SK-N-SH (cell line): ENCODE measurements at regions not wholly inside any gene's neighbourhood (a gene's known extent, or its start where the extent isn't known, plus 50 kb on each side); places are given as distances from the start of the nearest gene placed in this dataset.

Experiments
- CTCF ChIA-PET: fragments of 300-600, 350-600 bp; formaldehyde crosslinking; extraction: SDS; loops from one replicate; lab custom pipeline; 2021; lab: Yijun Ruan, JAX
- POLR2A ChIA-PET: fragments of 350-600 bp; sonication (Branson Sonifier 250); formaldehyde crosslinking; extraction: SDS; loops from one replicate; lab custom pipeline; 2020; ENCODE audit warnings: antibody characterized with exemption, inconsistent platforms; lab: Yijun Ruan, JAX
- DNase-seq: peaks from one replicate; pipeline ENCODE4 v3.0.0; 2012
- H2AFZ ChIP-seq: fragments of 200-600 bp; sonication (generic); 2 replicates; pipeline ENCODE4 v1.8.1; 2016; ENCODE audit warnings: antibody characterized with exemption, mild to moderate bottlenecking, low read depth
- H3F3A ChIP-seq: fragments of 200-600 bp; sonication (generic); replicated peaks from 2 replicates; pipeline ENCODE3; 2016; ENCODE audit warnings: antibody characterized with exemption, mild to moderate bottlenecking; ENCODE audit not compliant: insufficient read depth
- H3K27ac ChIP-seq, 2 experiments: fragments of 200-500 bp in 1 of 2; fragments of 200-600 bp in 1 of 2; sonication (Bioruptor generic) in 1 of 2; sonication (generic), shearing (Covaris generic) in 1 of 2; 2 replicates each; pipeline versions ENCODE4 v1.5.1 to v1.6.1; 2014 to 2016; ENCODE audit warnings: low read depth in 2 of 2, inconsistent platforms in 1 of 2, low read length in 1 of 2, mild to moderate bottlenecking in 1 of 2, mixed read lengths in 1 of 2
- H3K27me3 ChIP-seq: fragments of 200-600 bp; sonication (generic), shearing (Covaris generic); 2 replicates; pipeline ENCODE4 v1.6.1; 2016; ENCODE audit warnings: mixed run types; ENCODE audit not compliant: insufficient read depth
- H3K36me3 ChIP-seq, 2 experiments: fragments of 200-500 bp in 1 of 2; fragments of 200-600 bp in 1 of 2; sonication (Bioruptor generic) in 1 of 2; sonication (generic) in 1 of 2; replicated peaks in 1 of 2; 2 replicates each; pipeline versions ENCODE3 to v1.5.1; 2014 to 2016; ENCODE audit warnings: low read length in 1 of 2, mild to moderate bottlenecking in 1 of 2; ENCODE audit not compliant: insufficient read depth in 2 of 2, control insufficient read depth in 1 of 2
- H3K4me1 ChIP-seq, 2 experiments: fragments of 200-500 bp in 1 of 2; fragments of 200-600 bp in 1 of 2; sonication (Bioruptor generic) in 1 of 2; sonication (generic), shearing (Covaris generic) in 1 of 2; 2 replicates each; pipeline versions ENCODE4 v1.5.1 to v1.6.1; 2014 to 2016; ENCODE audit warnings: low read depth in 1 of 2, low read length in 1 of 2, mixed run types in 1 of 2; ENCODE audit not compliant: insufficient read depth in 2 of 2, control insufficient read depth in 1 of 2
- H3K4me2 ChIP-seq: fragments of 200-600 bp; sonication (generic), shearing (Covaris generic); 2 replicates; pipeline ENCODE4 v1.6.1; 2017; ENCODE audit warnings: mixed run types
- H3K4me3 ChIP-seq, 2 experiments: fragments of 200-500 bp in 1 of 2; fragments of 200-600 bp in 1 of 2; sonication (Bioruptor generic) in 1 of 2; sonication (generic), shearing (Covaris generic) in 1 of 2; 2 replicates each; pipeline versions ENCODE4 v1.5.1 to v1.8.1; 2014 to 2016; ENCODE audit warnings: low read depth in 2 of 2, inconsistent platforms in 1 of 2, low read length in 1 of 2, mild to moderate bottlenecking in 1 of 2, mixed read lengths in 1 of 2, moderate library complexity in 1 of 2
- H3K79me2 ChIP-seq: fragments of 200-600 bp; sonication (generic); 2 replicates; pipeline ENCODE4 v1.8.1; 2017; ENCODE audit warnings: mild to moderate bottlenecking; ENCODE audit not compliant: insufficient read depth
- H3K9ac ChIP-seq: fragments of 200-600 bp; sonication (generic); 2 replicates; pipeline ENCODE4 v1.6.1; 2017; ENCODE audit warnings: mixed run types
- H3K9me2 ChIP-seq: fragments of 200-600 bp; sonication (generic); 2 replicates; pipeline ENCODE4 v1.6.1; 2017; ENCODE audit warnings: mixed run types
- H3K9me3 ChIP-seq: fragments of 200-600 bp; sonication (generic); 2 replicates; pipeline ENCODE4 v1.6.1; 2017; ENCODE audit warnings: mixed run types, mild to moderate bottlenecking, moderate library complexity
- H4K20me1 ChIP-seq: fragments of 200-600 bp; sonication (generic); 2 replicates; pipeline ENCODE4 v1.6.1; 2017; ENCODE audit warnings: mild to moderate bottlenecking, mixed run types; ENCODE audit not compliant: insufficient read depth
- CHD2 ChIP-seq: fragments of 150-350 bp; IDR thresholded peaks from 2 replicates; pipeline ENCODE4 v1.6.1; 2018; ENCODE audit warnings: low read length; ENCODE audit not compliant: partially characterized antibody
- ELF1 ChIP-seq: IDR thresholded peaks from 2 replicates; pipeline ENCODE4 v1.4.0; 2012
- EP300 ChIP-seq, 2 experiments: IDR thresholded peaks; 2 replicates each; pipeline versions ENCODE4 v1.4.0 to v1.6.1; 2012; ENCODE audit warnings: borderline replicate concordance in 1 of 2, low read depth in 1 of 2, low read length in 1 of 2
- EZH2phosphoT487 ChIP-seq: fragments of 200-600 bp; sonication (generic); IDR thresholded peaks from 2 replicates; pipeline ENCODE4 v1.6.1; 2017; ENCODE audit warnings: low read depth, mixed run types, mild to moderate bottlenecking, antibody characterized with exemption, moderate library complexity, borderline replicate concordance
- FOXM1 ChIP-seq: IDR thresholded peaks from 2 replicates; pipeline ENCODE4 v1.4.0; 2012; ENCODE audit warnings: low read depth, mild to moderate bottlenecking
- GABPA ChIP-seq: IDR thresholded peaks from 2 replicates; pipeline ENCODE4 v1.4.0; 2012; ENCODE audit warnings: low read depth, mild to moderate bottlenecking
- GATA2 ChIP-seq: sonication (generic); formaldehyde crosslinking; IDR thresholded peaks from 2 replicates; pipeline ENCODE4 v1.5.0; 2020; ENCODE audit warnings: mild to moderate bottlenecking, missing genetic modification reagents
- MXI1 ChIP-seq: IDR thresholded peaks from 2 replicates; pipeline ENCODE4 v1.6.1; 2012; ENCODE audit warnings: mild to moderate bottlenecking, low read depth, low read length, improper control_type of control experiment
- NFIC ChIP-seq: IDR thresholded peaks from 2 replicates; pipeline ENCODE4 v1.4.0; 2012; ENCODE audit warnings: borderline replicate concordance
- NRF1 ChIP-seq: IDR thresholded peaks from 2 replicates; pipeline ENCODE4 v1.6.1; 2012; ENCODE audit warnings: low read depth, mild to moderate bottlenecking, low read length
- POLR2AphosphoS5 ChIP-seq: IDR thresholded peaks from 2 replicates; pipeline ENCODE4 v1.6.1; 2012; ENCODE audit warnings: low read depth, low read length
- RAD21 ChIP-seq: IDR thresholded peaks from 2 replicates; pipeline ENCODE4 v1.6.1; 2012; ENCODE audit warnings: mild to moderate bottlenecking, low read length
- RCOR1 ChIP-seq: fragments of 150-350 bp; IDR thresholded peaks from 2 replicates; pipeline ENCODE4 v1.6.1; 2017; ENCODE audit warnings: antibody characterized with exemption, low read length
- REST ChIP-seq: IDR thresholded peaks from 2 replicates; pipeline ENCODE4 v1.6.1; 2012; ENCODE audit warnings: mild to moderate bottlenecking, low read depth, low read length, moderate library complexity
- RFX5 ChIP-seq: IDR thresholded peaks from 2 replicates; pipeline ENCODE4 v1.6.1; 2012; ENCODE audit warnings: mild to moderate bottlenecking, improper control_type of control experiment, low read length
- SMC3 ChIP-seq: IDR thresholded peaks from 2 replicates; pipeline ENCODE4 v1.6.1; 2012; ENCODE audit warnings: low read depth, low read length, improper control_type of control experiment
- TAF1 ChIP-seq: IDR thresholded peaks from 2 replicates; pipeline ENCODE4 v1.6.1; 2012; ENCODE audit warnings: low read depth, mild to moderate bottlenecking, low read length, moderate library complexity, borderline replicate concordance
- TEAD4 ChIP-seq: IDR thresholded peaks from 2 replicates; pipeline ENCODE4 v1.4.0; 2012; ENCODE audit warnings: mild to moderate bottlenecking, borderline replicate concordance; ENCODE audit not compliant: insufficient read depth
- USF1 ChIP-seq: IDR thresholded peaks from 2 replicates; pipeline ENCODE4 v1.4.0; 2012; ENCODE audit warnings: low read depth, borderline replicate concordance
- YY1 ChIP-seq: IDR thresholded peaks from 2 replicates; pipeline ENCODE4 v1.4.0; 2012; ENCODE audit warnings: low read depth, mild to moderate bottlenecking
- WGBS: methylation state at CpG from one replicate; pipeline ENCODE4 v1.1.6; 2017; ENCODE audit warnings: low lambda C conversion rate; 5-methylcytosine and 5-hydroxymethylcytosine counted together
- TF ChIP-seq, protein P1 (sequence below): IDR thresholded peaks from 2 replicates; pipeline ENCODE4 v1.4.0; 2012; ENCODE audit warnings: low read depth
- TF ChIP-seq, protein P2 (sequence below): fragments of 150-350 bp; IDR thresholded peaks from 2 replicates; pipeline ENCODE4 v1.6.1; 2016; ENCODE audit warnings: mild to moderate bottlenecking, low read depth, low read length
- TF ChIP-seq, protein P3 (sequence below): fragments of 150-350 bp; IDR thresholded peaks from 2 replicates; pipeline ENCODE4 v1.6.1; 2017; ENCODE audit warnings: antibody characterized with exemption, low read length, low read depth, borderline replicate concordance

- 36% methylated on average over 2 of the region's 2 CpGs for WGBS
- Histone ChIP-seq H3K9me3 (no peaks in the 10 kb centered on the region), H3K79me2 (no peaks in the 10 kb centered on the region), H3K27me3 (no peaks in the 10 kb centered on the region), H2AFZ (no peak overlapping the region), H3K36me3 (no peaks in the 10 kb centered on the region), H3K4me3 (no peak overlapping the region), H3K27ac (no peak overlapping the region), H3F3A (peaks cover 8% of the 10 kb centered on the region), H3K9ac (no peak overlapping the region), H3K9me2 (no peaks in the 10 kb centered on the region), H3K4me1 (peaks cover 0 to 2% of the 10 kb centered on the region in 2 experiments; a peak in 2 of 4 replicates), H3K4me2 (no peak overlapping the region), H4K20me1 (no peaks in the 10 kb centered on the region)
- DNase-seq = no peak
- TF ChIP-seq NRF1 = no peak
- no peak for TF ChIP-seq POLR2AphosphoS5
- TF ChIP-seq, protein P1, sequence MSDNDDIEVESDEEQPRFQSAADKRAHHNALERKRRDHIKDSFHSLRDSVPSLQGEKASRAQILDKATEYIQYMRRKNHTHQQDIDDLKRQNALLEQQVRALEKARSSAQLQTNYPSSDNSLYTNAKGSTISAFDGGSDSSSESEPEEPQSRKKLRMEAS = no peak
- TF ChIP-seq CHD2 = no peak
- TF ChIP-seq YY1 = no peak
- no peak for TF ChIP-seq RFX5
- TF ChIP-seq TEAD4 = no peak
- TF ChIP-seq USF1 = no peak
- no peak for TF ChIP-seq FOXM1
- no peak for TF ChIP-seq REST
- TF ChIP-seq ELF1 = no peak
- TF ChIP-seq RCOR1 = no peak
- no peak for TF ChIP-seq NFIC
- no peak for TF ChIP-seq EP300 (IDR thresholded peaks at IDR 0.05; ENCODE audit: borderline replicate concordance in 1 of 2, low read depth in 1 of 2, low read length in 1 of 2)
- TF ChIP-seq GABPA = no peak
- CTCF ChIA-PET = no interaction called here
- POLR2A ChIA-PET = no interaction called here
These were observed 95.6 kb upstream of the KCTD3 start for GRCh38 chr1:215471463-215471862.

- DNase-seq = no peak
- Histone ChIP-seq H3K9me3 (no peaks in the 10 kb centered on the region), H4K20me1 (no peaks in the 10 kb centered on the region), H3K36me3 (no peaks in the 10 kb centered on the region), H3K27me3 (no peaks in the 10 kb centered on the region), H3K4me1 (peaks cover 0 to 2% of the 10 kb centered on the region in 2 experiments; a peak in 2 of 4 replicates), H3K79me2 (no peaks in the 10 kb centered on the region), H3K9me2 (no peaks in the 10 kb centered on the region), H3K4me2 (no peak overlapping the region), H3K9ac (no peak overlapping the region), H3F3A (peaks cover 9% of the 10 kb centered on the region), H3K4me3 (no peak overlapping the region), H3K27ac (no peak overlapping the region), H2AFZ (no peak overlapping the region)
- ChIA-PET CTCF (interaction anchor here (0.9 kb wide), 1 partner anchor 17 kb away, joined by 3 read pairs; no protein-coding TSS in a partner anchor), POLR2A (no interaction called here)
- TF ChIP-seq FOXM1 (no peak), MXI1 (no peak), EZH2phosphoT487 (no peak), RFX5 (no peak), RAD21 (no peak), TAF1 (no peak), SMC3 (no peak), YY1 (no peak), GATA2 (CRISPR knock-in tag) (no peak), NRF1 (no peak)
- TF ChIP-seq, protein P2, sequence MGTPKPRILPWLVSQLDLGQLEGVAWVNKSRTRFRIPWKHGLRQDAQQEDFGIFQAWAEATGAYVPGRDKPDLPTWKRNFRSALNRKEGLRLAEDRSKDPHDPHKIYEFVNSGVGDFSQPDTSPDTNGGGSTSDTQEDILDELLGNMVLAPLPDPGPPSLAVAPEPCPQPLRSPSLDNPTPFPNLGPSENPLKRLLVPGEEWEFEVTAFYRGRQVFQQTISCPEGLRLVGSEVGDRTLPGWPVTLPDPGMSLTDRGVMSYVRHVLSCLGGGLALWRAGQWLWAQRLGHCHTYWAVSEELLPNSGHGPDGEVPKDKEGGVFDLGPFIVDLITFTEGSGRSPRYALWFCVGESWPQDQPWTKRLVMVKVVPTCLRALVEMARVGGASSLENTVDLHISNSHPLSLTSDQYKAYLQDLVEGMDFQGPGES = no peak
- TF ChIP-seq, protein P1 = no peak
- TF ChIP-seq, protein P3, sequence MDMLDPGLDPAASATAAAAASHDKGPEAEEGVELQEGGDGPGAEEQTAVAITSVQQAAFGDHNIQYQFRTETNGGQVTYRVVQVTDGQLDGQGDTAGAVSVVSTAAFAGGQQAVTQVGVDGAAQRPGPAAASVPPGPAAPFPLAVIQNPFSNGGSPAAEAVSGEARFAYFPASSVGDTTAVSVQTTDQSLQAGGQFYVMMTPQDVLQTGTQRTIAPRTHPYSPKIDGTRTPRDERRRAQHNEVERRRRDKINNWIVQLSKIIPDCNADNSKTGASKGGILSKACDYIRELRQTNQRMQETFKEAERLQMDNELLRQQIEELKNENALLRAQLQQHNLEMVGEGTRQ = no peak
These were observed 94.4 kb upstream of the KCTD3 start for GRCh38 chr1:215472723-215473122.
